ENCODE measurements at regions not wholly inside any gene's neighbourhood (a gene's known extent, or its start where the extent isn't known, plus 50 kb on each side); places are given as distances from the start of the nearest gene placed in this dataset.
A peak's percentile ranks its signal among the peaks of the same experiment; 100 is the strongest.

DNA sequence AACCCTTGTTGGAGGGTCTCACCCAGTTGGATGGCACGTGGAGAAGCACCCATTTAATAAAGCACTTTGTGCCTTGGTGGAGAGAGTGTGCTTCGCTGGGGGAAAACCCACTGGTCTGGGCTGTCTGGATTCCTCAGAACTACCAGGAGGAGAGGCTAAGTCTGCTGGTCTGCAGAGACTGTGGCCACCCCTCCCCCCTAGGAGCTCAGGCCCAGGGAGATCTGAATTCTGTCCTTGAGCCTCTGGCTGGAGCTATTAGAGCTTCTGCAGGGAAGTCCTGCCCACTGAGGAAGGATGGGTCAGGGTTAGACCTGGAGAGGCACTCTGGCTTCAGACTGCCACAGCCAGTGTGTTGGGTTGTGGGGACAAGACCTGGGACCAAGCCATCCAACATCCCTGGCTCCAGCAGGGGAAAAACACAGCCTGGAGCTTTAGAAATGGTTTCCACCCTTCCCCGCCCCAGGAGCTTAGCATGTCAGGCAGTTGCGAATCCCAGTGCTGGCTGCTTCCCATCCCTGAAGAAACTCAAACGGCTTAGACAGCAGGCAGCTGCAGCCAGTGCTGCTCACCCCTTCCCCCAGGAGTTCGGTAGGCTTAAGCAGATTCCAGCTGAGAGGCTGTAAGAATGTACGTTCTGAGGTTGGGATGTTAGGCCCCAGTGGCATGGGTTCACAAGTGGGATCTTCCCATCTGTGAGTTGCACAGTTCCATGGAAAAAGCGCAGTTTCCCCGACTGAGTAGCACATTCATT lies 288.3 kb downstream of the TGFB2 start:
- H3K4me2 ChIP-seq (ENCODE audit: insufficient read depth in 1 of 2, low read depth in 2 of 2, low read length in 2 of 2), result 0 out of 4 replicates have a peak overlapping the region, but pooled peaks of 1 of the 2 experiments have one; percentile 0
- no peak overlapping the region for H2BK120ac ChIP-seq (replicated peaks; ENCODE audit: low read depth, low read length)
- FAIRE-seq (no peak), DNase-seq (ENCODE audit: low read depth in 1 of 2, low spot score in 2 of 2) (no peak)
- H2AFZ ChIP-seq (ENCODE audit: low read length), result peak overlapping the region; percentile 92
- no peak overlapping the region for H3K4ac ChIP-seq (replicated peaks; ENCODE audit: insufficient read length, low read depth, low read length)
- H2BK15ac ChIP-seq (ENCODE audit: low read length), result no peak overlapping the region
- H3K36me3 ChIP-seq (ENCODE audit: control insufficient read depth in 2 of 4, insufficient read depth in 4 of 4, low read length in 3 of 4), result no peaks in the 10 kb centered on the region
- H2BK12ac ChIP-seq (ENCODE audit: low read depth, low read length), result 0 out of 2 replicates have a peak overlapping the region, but pooled peaks have one; percentile 17
- H3K23me2 ChIP-seq (ENCODE audit: low read depth, low read length), result no peaks in the 10 kb centered on the region
- ChIA-PET POLR2A (ENCODE audit: partially characterized antibody) (no interaction called here), CTCF (ENCODE audit: partially characterized antibody) (interaction anchor here (0.6 to 1.3 kb wide), 2 partner anchors 68 to 69 kb away, joined by 3 read pairs; no protein-coding TSS in a partner anchor)
- no peak overlapping the region for H4K8ac ChIP-seq (ENCODE audit: extremely low read depth, insufficient read depth, low read length)
- no peak overlapping the region for H3K4me3 ChIP-seq (ENCODE audit: extremely low read depth in 1 of 4, insufficient read depth in 2 of 4, low read depth in 3 of 4, low read length in 4 of 4)
- 86% methylated on average over 9 of the region's 9 CpGs; no CpG with 5 or more reads in 1 of the 2 experiments for WGBS, 2 experiments (ENCODE audit: extremely low coverage in 1 of 2, insufficient coverage in 1 of 2, insufficient read length in 1 of 2, insufficient replicate concordance in 2 of 2, low coverage in 1 of 2, low lambda C conversion rate in 2 of 2, missing lambda C conversion rate in 1 of 2)
- no peak overlapping the region; the same call in 1 of the 2 replicates for H3K27ac ChIP-seq (ENCODE audit: low read depth, low read length)
- H3K56ac ChIP-seq (replicated peaks; ENCODE audit: insufficient read length, low read depth, low read length), result no peak overlapping the region
- H4K5ac ChIP-seq (ENCODE audit: insufficient read length, low read depth, low read length), result no peak overlapping the region
- no peak overlapping the region for H4K91ac ChIP-seq (replicated peaks; ENCODE audit: insufficient read length, low read length)
- no peak overlapping the region for H2AK5ac ChIP-seq (ENCODE audit: low read depth, low read length)
- no peaks in the 10 kb centered on the region for H3K9me3 ChIP-seq (ENCODE audit: insufficient read depth in 2 of 2, low read depth in 1 of 2, low read length in 1 of 2)
- H3K79me2 ChIP-seq (ENCODE audit: control insufficient read depth in 1 of 2, insufficient read depth in 2 of 2, low read length in 2 of 2), result no peaks in the 10 kb centered on the region
- H2BK20ac ChIP-seq (ENCODE audit: low read length), result peak overlapping the region; percentile 48; the same call in 1 of the 2 replicates
- peaks cover 0 to 5% (median 1%) of the 10 kb centered on the region in 4 experiments; a peak in 3 of 7 replicates for H3K4me1 ChIP-seq (replicated peaks in 1 of 4; ENCODE audit: control insufficient read depth in 3 of 4, insufficient read depth in 4 of 4, low read length in 3 of 4)
- no peak overlapping the region for H3K18ac ChIP-seq (ENCODE audit: extremely low read depth, low read length)
- no peaks in the 10 kb centered on the region for H3K79me1 ChIP-seq (ENCODE audit: low read depth, low read length)
- H3K27me3 ChIP-seq (replicated peaks in 1 of 4; ENCODE audit: control insufficient read depth in 3 of 4, extremely low read depth in 1 of 4, insufficient read depth in 3 of 4, low read length in 3 of 4), result no peaks in the 10 kb centered on the region
- H3K14ac ChIP-seq (ENCODE audit: insufficient read length), result no peak overlapping the region
- no peak overlapping the region for H2BK5ac ChIP-seq (ENCODE audit: low read depth, low read length)
- no peaks in the 10 kb centered on the region for H4K20me1 ChIP-seq (replicated peaks in 1 of 2; ENCODE audit: control insufficient read depth in 1 of 2, insufficient read depth in 2 of 2, low read length in 2 of 2)
- H3K23ac ChIP-seq (ENCODE audit: insufficient read length), result no peak overlapping the region
- H3K9ac ChIP-seq (replicated peaks in 1 of 4; ENCODE audit: extremely low read depth in 1 of 4, low read depth in 3 of 4, low read length in 3 of 4), result no peak overlapping the region
- TF ChIP-seq SP2 (IDR thresholded peaks at IDR 0.05; ENCODE audit: low read length) (no peak), GTF2F1 (IDR thresholded peaks at IDR 0.05; ENCODE audit: borderline replicate concordance, low read depth, low read length) (no peak), JUND (IDR thresholded peaks at IDR 0.05; ENCODE audit: low read length) (no peak), SIRT6 (IDR thresholded peaks at IDR 0.05; ENCODE audit: low read length) (no peak), SIX5 (IDR thresholded peaks at IDR 0.05; ENCODE audit: low read depth, low read length) (no peak), YY1 (IDR thresholded peaks at IDR 0.05; ENCODE audit: low read depth, low read length) (no peak), POU5F1 (IDR thresholded peaks at IDR 0.05; ENCODE audit: low read depth, low read length) (no peak), CTCF (IDR thresholded peaks at IDR 0.05; ENCODE audit: control extremely low read depth in 1 of 3, insufficient read depth in 1 of 3, low read depth in 1 of 3, low read length in 3 of 3) (no peak)
- TF ChIP-seq, protein P1, sequence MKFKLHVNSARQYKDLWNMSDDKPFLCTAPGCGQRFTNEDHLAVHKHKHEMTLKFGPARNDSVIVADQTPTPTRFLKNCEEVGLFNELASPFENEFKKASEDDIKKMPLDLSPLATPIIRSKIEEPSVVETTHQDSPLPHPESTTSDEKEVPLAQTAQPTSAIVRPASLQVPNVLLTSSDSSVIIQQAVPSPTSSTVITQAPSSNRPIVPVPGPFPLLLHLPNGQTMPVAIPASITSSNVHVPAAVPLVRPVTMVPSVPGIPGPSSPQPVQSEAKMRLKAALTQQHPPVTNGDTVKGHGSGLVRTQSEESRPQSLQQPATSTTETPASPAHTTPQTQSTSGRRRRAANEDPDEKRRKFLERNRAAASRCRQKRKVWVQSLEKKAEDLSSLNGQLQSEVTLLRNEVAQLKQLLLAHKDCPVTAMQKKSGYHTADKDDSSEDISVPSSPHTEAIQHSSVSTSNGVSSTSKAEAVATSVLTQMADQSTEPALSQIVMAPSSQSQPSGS (IDR thresholded peaks at IDR 0.05; ENCODE audit: low read length), result no peak
